ENCODE measurements at regions not wholly inside any gene's neighbourhood (a gene's known extent, or its start where the extent isn't known, plus 50 kb on each side); places are given as distances from the start of the nearest gene placed in this dataset.

DNA sequence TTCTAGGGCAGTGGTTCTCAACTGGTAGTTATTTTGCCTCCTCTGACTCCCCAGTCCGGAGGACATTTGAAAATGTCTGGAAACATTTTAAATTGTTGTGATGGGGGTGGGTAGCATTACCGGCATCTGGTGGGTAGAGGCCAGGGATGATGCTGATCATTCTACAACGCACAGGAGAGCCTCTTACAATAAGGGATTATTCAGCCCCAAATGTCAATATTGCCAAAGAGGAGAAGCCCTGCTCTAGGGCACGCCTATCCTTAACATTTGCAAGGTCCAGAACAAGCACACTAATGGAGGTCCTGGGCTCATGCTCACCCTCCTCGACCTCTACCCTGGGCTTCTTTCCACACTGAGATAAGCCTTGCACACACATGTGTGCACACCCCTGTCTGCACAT lies 106.4 kb downstream of the MINAR1 start:
- TF ChIP-seq, protein P1, sequence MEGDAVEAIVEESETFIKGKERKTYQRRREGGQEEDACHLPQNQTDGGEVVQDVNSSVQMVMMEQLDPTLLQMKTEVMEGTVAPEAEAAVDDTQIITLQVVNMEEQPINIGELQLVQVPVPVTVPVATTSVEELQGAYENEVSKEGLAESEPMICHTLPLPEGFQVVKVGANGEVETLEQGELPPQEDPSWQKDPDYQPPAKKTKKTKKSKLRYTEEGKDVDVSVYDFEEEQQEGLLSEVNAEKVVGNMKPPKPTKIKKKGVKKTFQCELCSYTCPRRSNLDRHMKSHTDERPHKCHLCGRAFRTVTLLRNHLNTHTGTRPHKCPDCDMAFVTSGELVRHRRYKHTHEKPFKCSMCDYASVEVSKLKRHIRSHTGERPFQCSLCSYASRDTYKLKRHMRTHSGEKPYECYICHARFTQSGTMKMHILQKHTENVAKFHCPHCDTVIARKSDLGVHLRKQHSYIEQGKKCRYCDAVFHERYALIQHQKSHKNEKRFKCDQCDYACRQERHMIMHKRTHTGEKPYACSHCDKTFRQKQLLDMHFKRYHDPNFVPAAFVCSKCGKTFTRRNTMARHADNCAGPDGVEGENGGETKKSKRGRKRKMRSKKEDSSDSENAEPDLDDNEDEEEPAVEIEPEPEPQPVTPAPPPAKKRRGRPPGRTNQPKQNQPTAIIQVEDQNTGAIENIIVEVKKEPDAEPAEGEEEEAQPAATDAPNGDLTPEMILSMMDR (IDR thresholded peaks at IDR 0.05 in 4 of 5, conservative IDR thresholded peaks at IDR 0.05 in 1 of 5) = no peak
- no peak for TF ChIP-seq POLR2A (IDR thresholded peaks at IDR 0.05)
